Pancreas (tissue), 10 donors: ENCODE measurements at regions not wholly inside any gene's neighbourhood (a gene's known extent, or its start where the extent isn't known, plus 50 kb on each side); places are given as distances from the start of the nearest gene placed in this dataset.

Experiments
- ATAC-seq, 4 donors: fragments of 200-7000 bp; cut with Tn5 transposase; one replicate each; pipeline versions ENCODE4 v1.8.0 to v1.9.1; 2020; ENCODE audit warnings: mild to moderate bottlenecking in 4 of 4, moderate library complexity in 4 of 4
- DNase-seq, 6 donors: peaks; one replicate each; pipeline ENCODE4 v3.0.0-alpha.2; 2020
- FAIRE-seq: peaks from 2 replicates; lab custom pipeline; 2012; peaks lifted over from hg19 to GRCh38; lab: Jason Lieb, UNC
- H3K27ac ChIP-seq, 4 donors: fragments of 200-600 bp; sonication (generic); 1 replicate in 3 of 4; 2 replicates in 1 of 4; pipeline versions ENCODE4 v1.5.0 to v1.8.0; 2020
- H3K27me3 ChIP-seq, 4 donors: fragments of 200-600 bp; one replicate each; pipeline ENCODE4 v1.8.0; 2021
- H3K36me3 ChIP-seq, 3 donors: fragments of 200-600 bp; sonication (generic) in 1 of 3; one replicate each; pipeline versions ENCODE4 v1.5.0 to v1.8.0; 2020 to 2021
- H3K4me1 ChIP-seq, 3 donors: fragments of 200-600 bp; one replicate each; pipeline ENCODE4 v1.8.0; 2021
- H3K4me3 ChIP-seq, 4 donors: fragments of 200-600 bp; sonication (generic) in 2 of 4; one replicate each; pipeline versions ENCODE4 v1.5.0 to v1.8.0; 2020 to 2021
- H3K9me3 ChIP-seq, 4 donors: fragments of 200-600 bp; one replicate each; pipeline ENCODE4 v1.8.0; 2021
- CTCF ChIP-seq, 4 donors: fragments of 200-600 bp; sonication (generic) in 3 of 4; IDR thresholded peaks; one replicate each; pipeline versions ENCODE4 v1.5.0 to v1.8.0; 2021; ENCODE audit warnings: antibody characterized with exemption in 4 of 4
- WGBS, 2 donors: extraction: QIAGEN DNeasy Blood & Tissue Kit; methylation state at CpG; one replicate each; pipeline ENCODE4 v1.1.7; 2013; 5-methylcytosine and 5-hydroxymethylcytosine counted together
- intact Hi-C, 3 donors: fragments of 100-400 bp; cut with DNase I; formaldehyde crosslinking; loops; one replicate each; pipeline versions ENCODE4 v1.11.1 to v1.14.2; 2022
- donor health status: healthy with polysubstance abuse.
- donor health status: DM: no; HTN: no; CAD: no; lungs with moderate emphysema.
- donor health status: DM: no; HTN: no; CAD: no.
- donor health status: control.
- donor health status: control.
- donor health status: Bipolar disorder and iron deficiency.
- donor health status: DM: yes; HTN: yes; CAD: no.
- donor health status: DM: no; HTN: no; CAD: no.
- donor health status: DM: no; HTN: no; CAD: no.
- donor health status: DM: yes; HTN: yes; CAD: no.

DNA sequence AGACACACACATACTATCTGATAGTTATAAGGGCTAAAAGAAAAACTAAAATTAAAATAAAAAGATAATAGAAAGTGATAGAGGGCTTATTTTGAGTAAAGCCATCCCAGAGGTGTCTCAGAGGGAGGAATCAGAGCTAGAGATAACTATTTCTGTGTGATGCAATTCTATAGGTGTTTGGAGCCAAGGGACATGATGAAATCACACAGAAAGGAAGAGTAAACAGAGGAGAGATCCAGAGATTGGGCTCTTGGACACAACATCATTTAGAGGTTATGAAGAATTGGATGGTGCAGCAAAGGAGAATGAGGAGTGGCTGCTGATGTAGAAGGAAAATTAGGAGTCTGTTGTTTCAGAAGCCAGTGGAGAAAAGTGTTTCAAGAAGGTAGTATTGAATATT, 393.5 kb downstream of the DIRAS2 start:
- ATAC-seq (no peak), DNase-seq (no peak), FAIRE-seq (no peak)
- Histone ChIP-seq H3K4me1 (no peaks in the 10 kb centered on the region), H3K4me3 (no peak overlapping the region), H3K9me3 (no peaks in the 10 kb centered on the region), H3K36me3 (no peaks in the 10 kb centered on the region), H3K27ac (no peak overlapping the region), H3K27me3 (no peaks in the 10 kb centered on the region)
- intact Hi-C loops = no loop called here
- TF ChIP-seq CTCF (IDR thresholded peaks at IDR 0.05) = no peak

DNA sequence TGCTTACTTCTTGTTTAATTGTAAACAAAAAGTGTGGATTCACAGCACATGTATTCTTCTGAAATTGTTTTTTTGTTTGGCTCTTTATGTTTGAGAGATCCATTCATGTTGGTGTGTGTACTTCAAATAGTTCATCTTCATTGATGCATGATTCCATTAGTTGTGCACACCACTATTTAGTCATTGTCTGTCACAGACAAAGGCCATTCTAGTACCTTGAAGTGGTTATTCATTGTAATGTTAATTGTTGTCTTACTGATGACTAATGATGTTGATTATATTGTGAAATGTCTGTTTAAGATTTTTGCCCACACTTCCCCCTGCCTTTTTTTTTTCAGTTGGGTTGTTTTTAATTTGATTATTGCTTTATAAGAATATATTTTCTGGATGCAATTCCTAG, 391.3 kb downstream of the DIRAS2 start:
- Histone ChIP-seq H3K27ac (no peak overlapping the region), H3K27me3 (no peaks in the 10 kb centered on the region), H3K9me3 (no peaks in the 10 kb centered on the region), H3K36me3 (no peaks in the 10 kb centered on the region), H3K4me1 (no peaks in the 10 kb centered on the region), H3K4me3 (no peak overlapping the region)
- DNase-seq (no peak), FAIRE-seq (no peak), ATAC-seq (no peak)
- intact Hi-C loops = no loop called here
- no peak for TF ChIP-seq CTCF (IDR thresholded peaks at IDR 0.05)

DNA sequence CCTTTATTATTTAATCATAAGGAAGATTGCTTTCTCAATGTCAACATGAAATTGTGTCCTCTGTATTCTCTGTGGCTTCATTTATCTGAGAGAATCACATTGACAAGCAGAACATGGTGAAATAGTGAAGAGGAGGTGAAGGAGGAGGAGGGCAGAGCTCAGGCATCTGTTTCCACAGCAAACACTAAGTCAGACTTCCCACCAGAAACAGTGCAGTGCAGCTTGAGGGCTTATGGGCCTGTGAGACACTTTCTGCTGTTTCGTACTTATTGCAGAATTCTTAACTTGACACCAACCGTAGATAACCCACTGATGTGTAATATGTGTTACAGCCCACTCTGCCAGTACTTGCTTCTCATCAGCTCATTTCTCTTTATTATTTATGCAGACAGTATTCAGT, 386.3 kb downstream of the DIRAS2 start:
- Histone ChIP-seq H3K9me3 (no peaks in the 10 kb centered on the region), H3K27me3 (no peaks in the 10 kb centered on the region), H3K36me3 (no peaks in the 10 kb centered on the region), H3K4me1 (no peaks in the 10 kb centered on the region), H3K27ac (no peak overlapping the region), H3K4me3 (no peak overlapping the region)
- no peak for FAIRE-seq
- DNase-seq = no peak
- no peak for TF ChIP-seq CTCF (IDR thresholded peaks at IDR 0.05)
- intact Hi-C loops = no loop called here
- 59 to 75% methylated on average over 2 of the region's 2 CpGs for WGBS, 2 donors
- no peak for ATAC-seq

GRCh38 chr9:90259311-90260246, 383.0 kb downstream of the DIRAS2 start:
- Histone ChIP-seq H3K4me3 (no peak overlapping the region), H3K36me3 (no peaks in the 10 kb centered on the region), H3K27ac (no peak overlapping the region), H3K27me3 (no peaks in the 10 kb centered on the region), H3K9me3 (no peaks in the 10 kb centered on the region), H3K4me1 (no peaks in the 10 kb centered on the region)
- no peak for TF ChIP-seq CTCF (IDR thresholded peaks at IDR 0.05)
- FAIRE-seq = no peak
- DNase-seq = no peak
- 63 to 75% methylated on average over 7 of the region's 7 CpGs for WGBS, 2 donors
- intact Hi-C loops = no loop called here
- no peak for ATAC-seq

DNA sequence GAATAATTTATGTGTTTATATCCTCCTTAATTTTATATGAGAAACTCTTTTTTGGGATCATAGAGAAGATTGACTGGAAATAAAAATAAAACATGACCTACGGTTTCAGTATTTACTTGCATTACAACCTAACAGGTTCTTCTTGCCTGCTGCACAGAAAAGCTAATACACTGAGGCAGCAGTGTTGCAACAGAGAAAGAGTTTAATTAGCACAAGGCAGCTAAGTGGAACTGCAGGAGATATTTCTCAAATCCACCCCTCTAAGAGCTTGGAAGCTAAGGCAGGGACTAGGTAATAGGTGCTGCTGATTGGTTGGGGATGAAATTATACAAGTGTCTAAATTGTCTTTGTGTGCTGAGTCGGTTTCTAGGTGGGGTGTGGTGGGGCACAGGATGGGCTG, 380.9 kb downstream of the DIRAS2 start:
- intact Hi-C loops = no loop called here
- FAIRE-seq (no peak), ATAC-seq (no peak)

More for the DNA sequence above, 380.9 kb downstream of the DIRAS2 start:
- TF ChIP-seq CTCF (IDR thresholded peaks at IDR 0.05) = no peak
- no peaks in the 10 kb centered on the region for H3K9me3 ChIP-seq
- no peaks in the 10 kb centered on the region for H3K36me3 ChIP-seq
- WGBS, 2 donors = 75 to 78% methylated on average over 2 of the region's 2 CpGs
- H3K4me3 ChIP-seq = no peak overlapping the region
- H3K27ac ChIP-seq = no peak overlapping the region
- no peaks in the 10 kb centered on the region for H3K4me1 ChIP-seq
- no peaks in the 10 kb centered on the region for H3K27me3 ChIP-seq
- DNase-seq = no peak
